K562 (cell line): ENCODE measurements at regions not wholly inside any gene's neighbourhood (a gene's known extent, or its start where the extent isn't known, plus 50 kb on each side); places are given as distances from the start of the nearest gene placed in this dataset.

Experiments
- ARHGAP35 ChIP-seq: fragments of 450-650 bp; IDR thresholded peaks from 2 replicates; pipeline ENCODE4 v1.6.1; 2018; ENCODE audit not compliant: partially characterized antibody
- CEBPB ChIP-seq: fragments of 450-650 bp; IDR thresholded peaks from 2 replicates; pipeline ENCODE4 v1.6.1; 2016; ENCODE audit warnings: missing genetic modification characterization, missing compliant biosample characterization
- CHD2 ChIP-seq: IDR thresholded peaks from 2 replicates; pipeline ENCODE4 v1.6.1; 2011; ENCODE audit warnings: low read depth, low read length
- ESRRA ChIP-seq: fragments of 450-650 bp; IDR thresholded peaks from 2 replicates; pipeline ENCODE4 v1.6.1; 2014; ENCODE audit warnings: low read depth, mild to moderate bottlenecking, moderate library complexity, borderline replicate concordance
- ETV5 ChIP-seq: sonication (generic); formaldehyde crosslinking; IDR thresholded peaks from 2 replicates; pipeline ENCODE4 v1.4.0; 2020; ENCODE audit warnings: low read depth, mild to moderate bottlenecking, missing genetic modification reagents
- NFATC3 ChIP-seq: fragments of 450-650 bp; IDR thresholded peaks from 2 replicates; pipeline ENCODE4 v1.6.1; 2017; ENCODE audit warnings: mild to moderate bottlenecking
- NONO ChIP-seq, 2 experiments: fragments of 200-400 bp in 1 of 2; fragments of 450-650 bp in 1 of 2; formaldehyde crosslinking in 1 of 2; IDR thresholded peaks; 2 replicates each; pipeline ENCODE4 v1.6.1; 2017; ENCODE audit warnings: low read depth in 2 of 2, mild to moderate bottlenecking in 2 of 2, moderate library complexity in 2 of 2, low read length in 1 of 2
- NR2C1 ChIP-seq, 2 experiments: fragments of 450-650 bp; IDR thresholded peaks; 2 replicates each; pipeline ENCODE4 v1.6.1; 2017; ENCODE audit warnings: mild to moderate bottlenecking in 2 of 2, antibody characterized with exemption in 1 of 2, inconsistent platforms in 1 of 2, missing compliant biosample characterization in 1 of 2, missing genetic modification characterization in 1 of 2
- PATZ1 ChIP-seq: fragments of 250-450 bp; sonication (Bioruptor Pico); IDR thresholded peaks from 2 replicates; pipeline ENCODE4 v1.5.0; 2020; ENCODE audit warnings: mild to moderate bottlenecking, borderline replicate concordance
- RBM34 ChIP-seq: fragments of 200-400 bp; formaldehyde crosslinking; IDR thresholded peaks from 2 replicates; pipeline ENCODE4 v1.6.1; 2018; ENCODE audit warnings: low read length, borderline replicate concordance; ENCODE audit not compliant: insufficient read depth
- THAP12 ChIP-seq: fragments of 250-450 bp; sonication (Bioruptor Pico); IDR thresholded peaks from 2 replicates; pipeline ENCODE4 v1.9.0; 2021; ENCODE audit warnings: mild to moderate bottlenecking, inconsistent platforms
- ZFP91 ChIP-seq: sonication (generic); formaldehyde crosslinking; IDR thresholded peaks from 2 replicates; pipeline ENCODE4 v1.8.0; 2022; ENCODE audit warnings: mild to moderate bottlenecking, missing genetic modification reagents
- ZNF197 ChIP-seq: fragments of 200-800 bp; sonication (Bioruptor generic); IDR thresholded peaks from 2 replicates; pipeline ENCODE4 v1.6.1; 2016; ENCODE audit warnings: low read depth, missing genetic modification characterization, missing compliant biosample characterization
- ZNF316 ChIP-seq: fragments of 450-650 bp; IDR thresholded peaks from 2 replicates; pipeline ENCODE4 v1.6.1; 2016
- ZNF644 ChIP-seq: fragments of 200-800 bp; sonication (Bioruptor generic); IDR thresholded peaks from 2 replicates; pipeline ENCODE4 v1.6.1; 2016; ENCODE audit warnings: low read depth, missing genetic modification characterization, missing compliant biosample characterization
- ZNF695 ChIP-seq: fragments of 450-650 bp; formaldehyde crosslinking; IDR thresholded peaks from 2 replicates; pipeline ENCODE4 v1.4.0; 2020; ENCODE audit warnings: mild to moderate bottlenecking, moderate library complexity
- ZZZ3 ChIP-seq: fragments of 450-650 bp; IDR thresholded peaks from 2 replicates; pipeline ENCODE4 v1.6.1; 2016; ENCODE audit warnings: antibody characterized with exemption, mild to moderate bottlenecking, moderate library complexity
- TF ChIP-seq, protein P1 (sequence below): fragments of 250-450 bp; sonication (Bioruptor Pico); IDR thresholded peaks from 2 replicates; pipeline ENCODE4 v1.8.0; 2022; ENCODE audit warnings: inconsistent platforms, mild to moderate bottlenecking, moderate library complexity, borderline replicate concordance
- TF ChIP-seq, protein P2 (sequence below), 2 experiments: fragments of 450-650 bp in 1 of 2; sonication (generic) in 1 of 2; formaldehyde crosslinking; conservative IDR thresholded peaks; 2 replicates each; pipeline versions ENCODE4 v1.4.0 to v1.8.1; 2020 to 2022; ENCODE audit warnings: mild to moderate bottlenecking in 1 of 2, missing genetic modification reagents in 1 of 2

DNA sequence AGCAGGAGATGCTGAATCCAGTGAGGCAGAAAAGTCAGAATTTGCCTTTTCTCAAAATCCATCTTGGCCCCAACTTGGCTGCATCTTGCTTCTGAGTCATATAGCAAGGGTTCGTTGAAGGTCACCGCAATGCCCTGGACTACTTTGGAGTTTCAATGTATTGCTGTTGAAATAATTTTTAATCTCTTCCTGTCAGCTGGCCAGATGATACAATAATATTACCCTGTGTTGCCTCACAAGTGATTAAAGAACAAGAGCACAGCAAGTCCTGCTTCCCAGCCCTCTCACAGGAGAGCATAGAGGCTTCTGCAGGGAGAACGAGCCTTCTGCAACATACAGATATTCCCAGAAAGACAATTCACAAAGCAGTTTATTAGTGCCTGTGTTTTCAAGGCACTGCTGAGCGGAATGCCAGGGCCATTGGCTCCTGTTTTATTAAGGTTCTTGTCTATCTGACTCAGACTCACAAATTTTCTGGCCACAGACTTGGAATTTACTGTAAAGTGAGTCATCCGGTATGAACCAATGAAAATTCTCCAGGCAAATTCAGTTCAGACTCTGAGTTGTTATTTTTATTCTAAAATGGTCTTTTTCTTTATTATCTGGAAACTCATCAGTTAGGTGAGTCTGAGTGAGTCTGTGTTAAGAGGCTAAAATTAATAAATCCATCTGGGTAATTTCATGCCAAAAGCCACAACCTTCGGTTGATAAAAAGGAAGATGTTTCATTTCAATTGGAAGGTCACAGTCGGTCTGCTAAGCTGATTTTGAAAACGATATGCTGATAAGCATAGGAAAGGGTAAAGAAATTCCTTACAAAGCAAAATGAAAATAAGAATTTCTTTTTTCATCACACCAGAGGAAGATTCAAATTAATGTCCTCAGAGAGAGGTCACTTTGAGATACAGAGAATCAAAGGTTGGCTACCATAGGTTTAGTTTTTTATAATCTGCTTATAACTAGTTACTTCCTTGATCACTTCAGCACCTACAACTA lies 289.4 kb upstream of the STXBP5 start (continued):
- no peak for TF ChIP-seq THAP12 (CRISPR knock-in tag)
- peak; percentile 55 for TF ChIP-seq ZNF316
- peak; percentile 96 for TF ChIP-seq ESRRA
- TF ChIP-seq ZFP91, result no peak
- TF ChIP-seq, protein P1, sequence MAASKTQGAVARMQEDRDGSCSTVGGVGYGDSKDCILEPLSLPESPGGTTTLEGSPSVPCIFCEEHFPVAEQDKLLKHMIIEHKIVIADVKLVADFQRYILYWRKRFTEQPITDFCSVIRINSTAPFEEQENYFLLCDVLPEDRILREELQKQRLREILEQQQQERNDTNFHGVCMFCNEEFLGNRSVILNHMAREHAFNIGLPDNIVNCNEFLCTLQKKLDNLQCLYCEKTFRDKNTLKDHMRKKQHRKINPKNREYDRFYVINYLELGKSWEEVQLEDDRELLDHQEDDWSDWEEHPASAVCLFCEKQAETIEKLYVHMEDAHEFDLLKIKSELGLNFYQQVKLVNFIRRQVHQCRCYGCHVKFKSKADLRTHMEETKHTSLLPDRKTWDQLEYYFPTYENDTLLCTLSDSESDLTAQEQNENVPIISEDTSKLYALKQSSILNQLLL (CRISPR knock-in tag), result no peak
- TF ChIP-seq NFATC3, result no peak
- TF ChIP-seq RBM34, result no peak
- TF ChIP-seq ZNF197 (CRISPR knock-in tag), result peak; percentile 47
- TF ChIP-seq CHD2, result no peak
- TF ChIP-seq ZZZ3, result no peak
- no peak for TF ChIP-seq NONO (IDR thresholded peaks at IDR 0.05; ENCODE audit: low read depth in 2 of 2, low read length in 1 of 2)
- TF ChIP-seq PATZ1 (CRISPR knock-in tag), result no peak
- TF ChIP-seq ZNF644 (tag), result no peak; the same call in 1 of the 2 replicates
- TF ChIP-seq ZNF695, result no peak
- peak; percentile 94 for TF ChIP-seq CEBPB (tag)
- no peak for TF ChIP-seq ARHGAP35
- no peak for TF ChIP-seq NR2C1 (IDR thresholded peaks at IDR 0.05)
- TF ChIP-seq NR2C1 (tag; IDR thresholded peaks at IDR 0.05), result peak; percentile 34
- TF ChIP-seq, protein P2, sequence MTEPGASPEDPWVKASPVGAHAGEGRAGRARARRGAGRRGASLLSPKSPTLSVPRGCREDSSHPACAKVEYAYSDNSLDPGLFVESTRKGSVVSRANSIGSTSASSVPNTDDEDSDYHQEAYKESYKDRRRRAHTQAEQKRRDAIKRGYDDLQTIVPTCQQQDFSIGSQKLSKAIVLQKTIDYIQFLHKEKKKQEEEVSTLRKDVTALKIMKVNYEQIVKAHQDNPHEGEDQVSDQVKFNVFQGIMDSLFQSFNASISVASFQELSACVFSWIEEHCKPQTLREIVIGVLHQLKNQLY (CRISPR knock-in tag; conservative IDR thresholded peaks at IDR 0.05), result no peak
- peak; percentile 95 for TF ChIP-seq ETV5
